HG02678 (cell line): ENCODE measurements at regions not wholly inside any gene's neighbourhood (a gene's known extent, or its start where the extent isn't known, plus 50 kb on each side); places are given as distances from the start of the nearest gene placed in this dataset.

ENCODE experiments used
- ATAC-seq: cut with Tn5 transposase; IDR thresholded peaks from one replicate; pipeline ENCODE4 v1.9.1; 2021; ENCODE audit warnings: mild to moderate bottlenecking, moderate library complexity; ENCODE audit not compliant: unreplicated experiment

DNA sequence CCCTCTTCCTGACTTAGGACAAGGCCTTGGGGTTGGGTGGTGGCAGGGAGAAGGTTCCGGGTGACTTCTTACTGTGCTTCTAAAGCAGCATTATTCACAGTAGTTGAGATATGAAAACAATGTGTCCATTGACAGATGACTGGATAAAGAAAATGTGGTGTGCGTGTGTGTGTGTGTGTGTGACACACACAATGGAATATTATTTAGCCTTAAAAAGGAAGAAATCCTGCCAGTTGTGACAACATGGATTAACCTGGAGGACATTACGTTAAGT, 128.1 kb upstream of the RASGRP1 start:
- no peak for ATAC-seq

DNA sequence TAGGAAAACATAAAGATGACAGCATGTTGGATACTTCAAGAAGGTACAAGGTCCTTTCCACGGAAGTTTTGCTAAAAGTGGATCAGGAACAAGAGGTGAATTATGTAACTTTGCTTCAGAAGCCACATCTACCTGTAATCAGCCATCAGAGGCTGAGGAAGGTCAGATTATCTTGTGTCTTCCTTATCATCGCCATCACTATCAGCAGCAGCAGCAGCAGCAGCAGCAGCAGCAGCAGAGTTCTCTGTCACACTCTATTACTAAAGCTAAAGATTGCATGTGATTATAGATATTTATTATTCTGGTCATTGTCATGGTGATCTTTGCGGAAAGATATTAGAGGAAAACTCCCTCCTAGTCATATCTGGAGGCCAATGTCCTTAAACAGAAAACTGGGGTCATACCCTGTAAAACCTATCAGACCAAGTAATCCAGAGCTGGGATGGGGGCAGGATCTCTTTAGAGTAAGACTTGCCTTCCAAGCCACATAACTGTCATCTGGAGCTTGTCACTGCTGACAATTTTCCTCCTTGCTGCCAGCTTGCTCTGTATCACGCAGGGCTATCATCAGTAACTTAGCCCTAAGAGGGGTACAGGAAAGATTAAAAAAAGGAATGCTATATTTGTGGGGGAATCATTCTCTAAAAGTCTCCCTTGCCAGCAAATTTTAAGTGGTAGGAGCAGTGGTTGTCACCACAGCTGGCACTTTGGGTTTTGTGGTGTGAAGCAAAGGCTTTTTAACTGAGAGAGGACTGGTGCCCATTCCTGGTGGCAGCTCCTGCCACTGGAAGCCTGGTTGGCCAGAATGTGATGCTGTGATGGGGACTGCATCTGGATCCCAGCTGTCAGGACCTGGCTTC, 130.9 kb upstream of the RASGRP1 start:
- no peak for ATAC-seq

- ATAC-seq, result peak; percentile 54
These were observed 131.6 kb upstream of the RASGRP1 start for GRCh38 chr15:38696109-38696727.

- ATAC-seq, result no peak
These were observed 132.3 kb upstream of the RASGRP1 start for GRCh38 chr15:38696790-38697495.

DNA sequence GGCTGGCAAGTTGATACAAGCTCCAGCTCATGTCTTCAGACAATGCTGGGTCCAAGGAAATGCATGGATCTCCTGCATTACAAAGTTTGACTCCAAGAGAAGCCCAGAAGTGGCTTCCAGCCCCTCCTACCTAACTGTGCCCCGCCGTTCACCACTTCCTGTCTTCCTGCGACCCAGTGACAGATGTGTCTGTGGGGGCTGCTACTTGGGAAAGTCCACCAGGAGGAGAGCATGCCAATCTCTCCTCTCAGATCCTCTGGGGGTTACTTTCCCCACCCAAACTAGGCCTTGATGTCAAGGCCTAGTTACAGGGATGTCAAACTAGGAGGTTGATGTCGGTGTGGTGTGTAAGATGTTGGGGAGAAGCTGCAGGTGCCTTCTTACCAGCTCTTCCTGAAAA, 133.6 kb upstream of the RASGRP1 start:
- ATAC-seq, result no peak

GRCh38 chr15:38699633-38700230, 135.1 kb upstream of the RASGRP1 start:
- peak; percentile 66 for ATAC-seq

DNA sequence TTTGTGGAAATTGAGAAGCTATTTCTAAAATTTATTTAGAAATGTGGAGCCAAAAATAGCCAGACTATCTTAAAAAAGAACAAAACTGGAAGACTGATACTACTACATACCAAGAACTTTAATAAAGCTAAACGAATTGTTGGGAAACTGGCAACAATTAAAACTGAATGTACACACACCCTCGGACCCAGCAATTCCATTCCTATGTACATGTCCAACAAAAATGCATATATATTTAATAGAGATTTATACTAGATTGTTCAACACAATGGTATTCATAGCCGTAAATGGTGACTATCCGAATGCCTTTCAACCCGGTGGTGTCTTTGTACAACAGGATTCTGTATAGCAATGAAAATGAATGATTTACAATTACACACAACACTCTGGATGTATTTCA, 136.5 kb upstream of the RASGRP1 start:
- no peak for ATAC-seq

DNA sequence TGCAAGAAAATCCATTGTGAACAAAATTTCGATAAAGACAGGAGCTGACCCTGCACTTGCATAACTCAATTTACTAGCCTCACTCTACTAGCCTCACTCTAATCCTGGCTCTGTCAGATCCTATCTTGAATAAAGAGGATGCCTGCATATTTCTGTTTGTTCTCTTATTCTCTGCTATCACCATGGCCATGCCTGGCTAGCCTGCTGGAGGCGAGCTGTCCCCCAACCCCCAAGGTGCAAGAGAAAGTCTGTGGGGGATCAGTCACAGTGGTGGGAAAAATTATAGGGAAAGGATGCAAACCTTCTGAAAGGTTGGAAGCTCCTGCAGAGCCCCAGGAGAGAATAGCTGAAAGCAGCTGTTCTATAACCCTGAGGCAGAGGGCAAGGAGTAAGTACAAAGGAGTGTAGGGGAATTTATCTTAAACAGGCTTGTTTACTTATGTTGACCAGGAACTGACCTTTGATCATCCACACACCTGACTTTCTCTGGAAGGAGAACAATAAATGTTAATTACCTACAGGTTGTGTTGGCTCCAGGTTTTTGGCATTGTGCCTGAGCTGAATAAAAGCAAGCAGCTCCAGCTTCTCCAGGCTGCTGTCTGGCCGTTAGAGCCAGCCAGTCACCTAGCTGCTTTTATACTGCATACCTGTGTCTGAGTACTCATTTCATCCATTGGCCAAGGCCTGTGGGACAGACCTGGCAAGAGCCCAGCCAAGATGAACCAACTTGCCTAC, 137.7 kb upstream of the RASGRP1 start:
- no peak for ATAC-seq

GRCh38 chr15:38705436-38706219, 141.0 kb upstream of the RASGRP1 start:
- ATAC-seq, result no peak

DNA sequence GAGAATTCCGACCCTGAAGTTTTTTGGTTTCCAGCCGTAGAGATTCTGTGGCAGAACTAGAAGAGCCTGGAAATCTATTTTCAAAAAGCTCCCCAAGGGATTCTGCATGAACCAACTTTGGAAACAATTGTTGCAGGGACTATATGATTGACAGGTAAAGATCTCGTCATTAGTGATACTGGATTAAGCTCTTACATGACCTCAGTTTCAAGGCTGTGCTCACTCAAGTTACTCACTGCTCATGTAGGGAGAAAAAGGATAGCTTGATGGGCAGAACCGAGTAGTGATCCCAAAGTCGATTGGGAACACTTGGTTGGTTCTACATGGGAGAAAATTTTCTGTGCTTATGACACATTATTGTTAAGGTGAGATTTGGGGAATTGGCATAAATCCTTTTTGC, 142.3 kb upstream of the RASGRP1 start:
- no peak for ATAC-seq

- ATAC-seq, result peak; percentile 95
These were observed 143.4 kb upstream of the RASGRP1 start for GRCh38 chr15:38707802-38708671.

- ATAC-seq, result no peak
These were observed 144.1 kb upstream of the RASGRP1 start for GRCh38 chr15:38708672-38709180.

DNA sequence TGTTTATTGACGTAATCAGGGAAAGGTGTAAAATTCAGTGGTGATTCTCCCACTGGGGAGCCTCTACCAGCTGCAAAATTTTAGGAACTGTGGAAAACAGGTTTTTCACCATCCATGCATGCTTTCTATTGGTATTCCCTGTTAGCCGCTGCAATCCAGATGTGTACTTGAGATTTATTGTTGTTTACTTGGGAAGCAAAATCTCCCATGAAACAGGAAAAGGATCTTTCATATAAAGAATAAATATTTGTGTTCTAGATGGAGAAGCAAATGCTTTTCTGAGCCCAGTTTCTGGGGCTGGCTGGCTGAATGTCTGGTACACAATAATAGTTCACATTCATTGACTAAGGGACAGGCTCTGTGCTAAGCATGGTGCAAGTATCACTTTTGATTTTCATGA, 144.6 kb upstream of the RASGRP1 start:
- no peak for ATAC-seq

GRCh38 chr15:38714309-38715072, 149.9 kb upstream of the RASGRP1 start:
- ATAC-seq, result no peak

- ATAC-seq, result no peak
These were observed 156.4 kb upstream of the RASGRP1 start for GRCh38 chr15:38720893-38721567.

DNA sequence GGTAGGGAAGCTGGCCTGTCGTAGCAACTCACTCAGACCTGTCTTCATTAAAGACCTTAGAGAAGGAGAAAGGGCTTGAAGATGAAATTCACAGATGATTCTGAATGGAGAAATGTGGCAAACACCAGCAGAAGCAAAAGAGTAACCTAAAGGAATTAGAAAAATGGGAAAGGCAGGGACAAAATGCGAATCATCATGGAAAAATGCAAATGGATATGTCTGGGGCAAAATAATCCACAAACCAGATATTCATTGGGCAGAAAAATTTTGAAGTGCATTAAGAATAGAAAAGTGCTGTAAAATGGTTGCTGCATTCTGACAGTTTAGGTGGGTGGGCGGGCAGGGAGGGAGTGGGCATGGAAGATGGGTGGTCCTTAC, 156.9 kb upstream of the RASGRP1 start:
- ATAC-seq, result no peak

DNA sequence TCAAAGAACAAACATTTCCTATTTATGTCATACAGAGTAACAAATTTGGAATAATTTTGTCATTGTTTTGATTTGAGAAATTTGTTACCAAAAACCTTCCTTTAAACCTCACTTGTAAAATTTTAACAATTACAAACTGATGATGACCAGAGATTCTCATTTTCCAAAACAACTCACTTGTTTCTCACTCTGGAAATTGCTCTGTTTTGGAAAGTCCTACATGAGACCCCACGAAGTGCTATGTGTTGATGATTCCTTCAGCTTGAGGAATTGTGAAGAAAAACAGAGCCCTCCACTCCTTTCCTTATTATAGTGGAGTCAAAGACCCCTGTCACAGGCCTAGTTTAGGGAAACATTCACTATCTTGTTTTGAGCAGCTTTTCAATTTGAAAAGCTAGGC, 157.6 kb upstream of the RASGRP1 start:
- ATAC-seq, result no peak

DNA sequence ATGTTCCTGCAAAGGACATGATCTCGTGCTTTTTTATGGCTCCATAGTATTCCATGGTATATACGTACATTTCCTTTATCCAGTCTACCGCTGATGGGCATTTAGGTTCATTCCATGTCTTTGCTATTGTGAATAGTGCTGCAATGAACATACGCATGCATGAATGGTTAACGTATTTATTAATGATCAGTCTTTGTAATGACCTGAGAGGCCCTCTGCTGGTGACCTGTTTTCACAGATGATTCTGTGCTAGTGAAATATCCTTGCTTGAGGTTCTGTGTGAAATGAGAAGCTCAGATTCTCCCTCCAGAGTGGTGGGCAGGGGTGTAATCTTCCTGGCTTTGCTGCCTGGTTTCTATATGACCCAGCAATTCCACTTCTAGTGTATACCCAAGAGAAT, 160.2 kb upstream of the RASGRP1 start:
- no peak for ATAC-seq
